GM19035 (cell line): ENCODE measurements at regions not wholly inside any gene's neighbourhood (a gene's known extent, or its start where the extent isn't known, plus 50 kb on each side); places are given as distances from the start of the nearest gene placed in this dataset.

Experiments used
- ATAC-seq: cut with Tn5 transposase; IDR thresholded peaks from one replicate; pipeline ENCODE4 v1.9.1; 2021; ENCODE audit not compliant: unreplicated experiment

DNA sequence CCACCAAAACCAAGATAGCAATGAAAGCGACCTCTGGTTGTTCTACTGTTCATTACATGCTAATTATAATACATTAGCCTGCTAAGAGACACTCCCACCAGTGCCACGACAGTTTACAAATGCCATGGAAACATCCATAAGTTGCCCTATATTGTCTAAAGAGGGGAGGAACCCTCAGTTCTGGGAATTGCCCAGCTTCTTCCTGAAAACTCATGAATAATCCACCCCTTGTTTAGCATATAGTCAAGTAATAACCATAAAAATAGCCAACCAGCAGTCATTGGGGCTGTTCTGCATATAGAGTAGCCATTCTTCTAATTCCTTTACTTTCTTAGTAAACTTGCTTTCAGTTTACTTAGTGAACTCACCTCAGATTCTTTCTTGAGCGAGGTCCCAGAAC lies 189.8 kb upstream of the SOX11 start:
- no peak for ATAC-seq

DNA sequence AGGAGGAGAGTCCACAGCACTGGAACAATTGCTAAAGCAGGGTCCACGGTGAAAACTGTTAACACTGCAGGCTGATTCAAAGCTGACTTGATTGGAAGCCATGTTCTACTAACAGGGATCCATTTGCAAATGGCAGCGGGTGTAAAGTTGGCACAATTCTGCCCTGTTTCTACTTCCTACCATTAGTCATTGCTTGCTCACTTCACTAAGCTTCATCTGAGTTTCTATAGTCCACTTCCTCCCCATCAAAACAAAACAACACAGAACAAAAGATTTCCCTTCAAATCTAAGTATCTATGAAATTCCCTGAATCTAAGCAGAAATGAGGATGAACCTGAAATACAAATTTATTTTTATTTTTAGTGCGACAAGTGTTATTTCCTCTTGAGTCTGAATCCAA lies 187.4 kb upstream of the SOX11 start:
- no peak for ATAC-seq

DNA sequence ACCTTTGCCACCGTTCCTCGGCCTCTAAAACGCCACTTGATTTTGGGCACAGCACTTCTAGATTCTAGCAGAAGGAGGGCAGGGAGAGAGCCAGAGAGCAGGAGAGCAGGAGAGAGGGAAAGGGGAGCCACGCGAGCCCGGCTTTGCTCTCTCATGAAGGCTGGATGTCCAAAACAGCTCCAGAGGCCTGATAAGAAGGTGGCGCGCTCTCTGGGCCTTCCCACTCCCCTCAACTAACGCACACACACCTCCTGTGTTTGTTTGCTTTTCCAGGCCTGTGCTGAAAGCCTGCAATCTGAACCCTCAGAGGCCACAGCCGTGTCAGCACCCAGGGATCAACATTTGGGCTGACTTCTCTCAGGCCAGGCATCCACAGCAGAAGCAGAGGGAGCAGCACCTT lies 184.8 kb upstream of the SOX11 start:
- no peak for ATAC-seq

DNA sequence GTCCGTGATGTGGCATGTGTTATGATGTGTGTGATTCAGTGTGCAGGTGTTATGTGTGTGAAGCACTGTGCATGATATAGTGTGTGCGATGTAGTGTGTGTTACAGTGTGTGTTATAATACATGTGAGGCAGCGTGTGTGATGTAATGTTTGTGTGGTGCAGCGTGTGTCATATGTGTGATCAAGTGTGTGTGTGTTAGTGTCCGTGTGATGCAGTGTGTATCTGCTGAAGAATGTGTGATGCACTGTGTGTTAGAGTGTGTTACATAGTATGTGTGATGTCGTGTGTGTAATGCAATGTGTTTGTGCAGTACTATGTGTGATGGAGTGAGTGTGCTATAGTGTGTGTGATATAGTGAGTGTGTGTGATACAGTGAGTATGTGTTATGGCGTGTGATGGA lies 182.8 kb upstream of the SOX11 start:
- no peak for ATAC-seq

DNA sequence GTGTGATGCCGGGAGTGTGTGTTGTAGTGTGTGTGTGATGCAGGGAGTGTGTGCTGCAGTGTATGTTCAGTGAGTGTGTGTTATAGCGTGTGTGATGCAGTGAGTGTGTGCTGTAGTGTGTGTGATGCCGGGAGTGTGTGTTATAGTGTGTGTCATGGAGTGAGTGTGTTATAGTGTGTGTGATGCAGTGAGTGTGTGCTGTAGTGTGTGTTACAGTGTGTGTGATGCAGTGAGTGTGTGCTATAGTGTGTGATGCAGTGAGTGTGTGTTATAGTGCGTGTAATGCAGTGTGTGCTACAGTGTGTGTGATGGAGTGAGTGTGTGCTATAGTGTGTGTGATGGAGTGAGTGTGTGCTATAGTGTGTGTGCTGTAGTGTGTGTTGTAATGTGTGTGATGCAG lies 182.1 kb upstream of the SOX11 start:
- no peak for ATAC-seq

DNA sequence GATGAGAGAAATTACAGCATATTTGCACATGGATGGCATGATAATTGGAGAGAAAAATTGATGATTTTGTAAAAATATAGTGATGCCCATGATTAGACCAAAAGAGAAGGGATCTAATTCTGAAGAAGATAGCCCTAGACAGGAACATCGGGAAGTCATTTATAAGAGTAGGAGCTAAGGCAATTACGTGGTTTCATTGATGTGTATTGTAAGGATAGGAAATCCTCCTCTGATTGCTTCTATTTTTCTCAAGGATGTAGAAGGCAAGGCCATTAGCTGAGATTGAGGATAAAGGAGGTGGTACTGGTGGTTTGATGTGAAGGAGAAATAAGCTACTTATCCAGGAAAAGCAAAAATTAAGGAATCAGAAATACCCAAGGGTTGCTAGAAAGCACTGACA lies 176.5 kb upstream of the SOX11 start:
- no peak for ATAC-seq

DNA sequence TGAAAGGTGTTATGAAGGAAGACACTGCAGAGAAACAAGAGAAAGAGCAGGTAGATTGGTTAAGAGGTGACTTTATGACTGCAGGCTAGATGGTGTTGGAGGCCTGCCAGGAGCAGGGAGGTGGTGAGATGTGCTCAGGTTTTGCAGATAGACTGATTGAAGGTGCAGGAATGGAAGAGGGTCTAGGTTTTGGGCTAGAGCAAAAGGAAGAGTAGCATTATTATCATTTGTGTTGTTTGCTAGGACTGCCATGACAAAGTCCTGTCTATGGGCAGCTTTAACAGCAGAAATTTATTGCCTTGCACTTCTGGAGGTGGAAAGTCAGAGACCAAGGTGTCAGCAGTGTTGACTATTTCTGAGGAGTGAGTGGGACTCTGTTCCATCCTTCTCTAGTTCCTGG lies 172.9 kb upstream of the SOX11 start:
- no peak for ATAC-seq

DNA sequence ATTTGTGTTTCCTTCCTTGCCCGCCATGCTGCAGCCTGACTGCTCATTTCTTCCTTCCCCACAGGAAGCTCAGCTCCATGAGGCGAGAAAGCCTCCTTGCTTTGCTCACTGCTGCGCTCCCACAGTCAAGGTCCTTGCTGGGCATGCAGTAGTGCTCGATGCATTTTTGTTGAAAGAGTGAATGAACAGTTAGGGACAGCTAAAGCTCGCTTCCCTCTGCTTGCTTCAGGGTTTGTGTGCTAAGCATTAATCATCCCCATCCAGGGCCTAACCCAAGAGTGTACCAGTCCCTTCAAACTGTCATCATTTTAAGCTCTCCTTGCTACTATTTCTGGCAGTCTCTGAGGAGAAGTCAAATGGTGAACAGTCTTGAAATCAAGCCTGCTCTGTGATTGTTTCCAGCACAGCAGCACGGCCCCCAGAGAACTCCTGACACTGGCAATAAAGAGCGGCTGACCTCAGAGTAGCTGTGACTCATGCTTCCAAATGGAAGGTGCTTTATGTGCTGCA lies 171.7 kb upstream of the SOX11 start:
- ATAC-seq = no peak

DNA sequence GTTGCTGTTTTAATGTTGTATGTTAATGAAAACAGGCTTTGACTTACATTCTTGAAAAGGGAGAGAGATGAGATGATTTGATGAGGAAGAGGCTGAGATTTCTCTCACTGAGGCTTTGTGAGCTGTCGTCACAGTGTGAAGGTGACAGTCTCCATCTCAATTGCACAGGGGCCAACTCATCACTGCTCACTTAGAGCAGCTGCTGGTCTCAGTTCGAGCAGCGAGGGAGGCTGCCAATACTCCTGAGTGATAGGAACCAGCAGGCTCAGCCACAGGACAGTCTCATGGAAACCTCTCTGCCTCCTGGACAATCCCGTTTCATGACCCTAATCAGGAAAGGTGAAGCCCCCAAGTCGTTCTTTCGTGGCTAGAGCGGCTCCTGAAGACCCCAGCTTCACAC lies 170.7 kb upstream of the SOX11 start:
- no peak for ATAC-seq

DNA sequence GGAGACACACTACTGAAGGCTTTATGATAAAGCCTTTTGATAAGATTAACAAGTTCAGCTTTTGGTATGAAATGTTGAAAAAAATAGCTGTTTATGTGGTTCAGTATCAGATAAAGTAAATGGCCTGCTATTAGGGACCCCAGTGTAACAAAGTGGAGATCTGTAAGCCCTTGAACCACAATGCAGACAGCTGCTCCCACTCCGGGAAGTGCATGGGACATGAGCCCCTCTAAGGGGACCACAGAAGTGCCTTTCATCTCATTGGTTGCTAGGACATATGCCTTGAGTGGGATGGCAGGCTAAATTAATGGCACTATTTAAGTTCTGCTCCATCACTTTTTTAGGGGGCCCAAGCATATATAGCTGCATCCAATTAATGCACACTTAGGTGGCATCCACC lies 167.6 kb upstream of the SOX11 start:
- no peak for ATAC-seq

DNA sequence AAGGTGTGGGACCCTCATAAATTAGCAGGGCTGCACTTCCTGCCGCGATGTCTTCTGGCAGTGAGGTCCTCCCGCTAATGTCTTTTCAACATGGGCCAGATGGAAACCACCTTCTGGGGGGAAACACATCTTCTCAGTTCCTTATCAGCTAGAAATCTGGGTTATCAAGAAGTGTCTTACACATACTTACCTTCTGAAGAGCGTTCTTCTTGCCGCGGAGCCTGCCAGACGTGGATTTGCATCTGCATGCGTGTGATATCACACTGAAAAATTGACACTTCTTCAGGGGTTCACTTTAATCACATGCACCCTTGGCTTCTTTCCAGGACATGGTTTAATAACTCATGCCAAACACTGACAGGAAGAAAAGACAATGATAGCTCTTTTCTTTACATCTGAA lies 163.5 kb upstream of the SOX11 start:
- ATAC-seq = no peak

DNA sequence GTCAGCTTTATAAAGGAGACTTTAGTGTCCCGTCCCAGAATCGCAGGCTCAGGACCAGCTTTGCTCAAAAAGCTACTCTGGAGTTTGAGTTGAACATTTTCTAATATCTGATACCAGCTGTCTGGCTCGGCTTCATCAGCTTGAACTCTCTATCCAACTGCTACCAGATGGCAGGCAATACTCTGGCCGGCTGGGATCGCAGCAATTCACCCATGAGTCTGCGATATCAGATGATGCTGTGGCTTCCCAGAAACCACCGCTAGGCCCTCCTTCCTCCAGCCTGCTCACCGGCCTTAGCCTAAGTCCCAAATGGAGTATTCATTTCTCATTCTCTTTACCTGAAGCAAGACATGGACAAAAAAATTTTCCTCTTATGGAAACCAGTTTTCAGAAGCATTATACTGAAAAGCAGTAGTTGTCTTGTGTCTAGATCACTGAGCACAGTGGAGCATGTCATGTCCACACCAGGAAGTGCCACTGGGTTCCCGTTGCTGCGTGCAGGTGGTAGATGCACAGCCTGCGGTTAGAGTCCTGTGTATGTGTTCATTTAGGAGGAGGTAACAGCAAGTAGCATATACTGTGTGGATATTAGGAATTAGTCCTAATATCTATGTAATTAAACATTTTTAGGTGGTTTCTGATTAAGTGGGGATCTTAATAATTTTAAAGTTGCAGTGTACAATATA lies 162.0 kb upstream of the SOX11 start:
- ATAC-seq = no peak

DNA sequence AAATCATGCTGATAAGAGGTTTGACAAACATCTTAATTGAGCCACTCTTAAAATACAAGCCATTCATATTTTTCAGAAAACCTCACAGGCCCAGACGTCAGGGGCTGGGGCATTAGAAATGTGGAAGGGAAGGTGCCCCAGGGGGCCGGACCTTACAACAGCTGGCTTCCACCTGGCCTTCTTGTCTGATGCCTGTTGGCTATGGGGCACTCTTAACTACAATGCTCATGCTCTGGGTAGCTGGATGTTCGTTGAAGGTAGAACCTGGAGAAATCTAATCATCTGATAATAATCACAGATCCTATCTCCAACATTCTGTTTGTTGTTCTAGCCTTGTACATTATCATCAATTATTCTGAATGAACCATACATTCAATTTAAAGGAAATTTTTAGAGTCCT lies 156.9 kb upstream of the SOX11 start:
- ATAC-seq = no peak

DNA sequence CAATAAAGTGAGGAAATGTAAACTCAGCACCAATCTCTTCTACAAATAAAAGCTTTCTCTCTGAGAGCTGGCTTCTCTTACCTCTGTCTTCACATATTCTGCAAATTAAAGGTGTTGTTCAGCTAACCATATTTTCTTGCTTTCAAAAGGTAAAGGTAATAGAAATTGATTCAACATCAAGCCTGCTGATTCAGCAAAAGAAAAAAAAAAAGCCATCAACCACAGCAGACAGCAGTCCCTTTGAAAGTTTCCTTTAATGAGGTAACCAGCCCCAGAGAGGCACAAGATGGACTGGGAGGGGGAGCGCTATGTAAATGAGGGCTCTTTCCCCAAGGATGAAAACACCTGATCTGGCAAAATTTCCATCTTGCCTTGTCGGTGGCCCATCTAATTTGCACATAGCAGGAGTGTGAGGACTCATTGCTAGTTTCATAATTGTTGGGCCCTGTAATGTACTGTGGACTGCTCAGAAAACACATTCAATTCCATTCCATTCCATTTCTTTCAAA lies 154.9 kb upstream of the SOX11 start:
- no peak for ATAC-seq

DNA sequence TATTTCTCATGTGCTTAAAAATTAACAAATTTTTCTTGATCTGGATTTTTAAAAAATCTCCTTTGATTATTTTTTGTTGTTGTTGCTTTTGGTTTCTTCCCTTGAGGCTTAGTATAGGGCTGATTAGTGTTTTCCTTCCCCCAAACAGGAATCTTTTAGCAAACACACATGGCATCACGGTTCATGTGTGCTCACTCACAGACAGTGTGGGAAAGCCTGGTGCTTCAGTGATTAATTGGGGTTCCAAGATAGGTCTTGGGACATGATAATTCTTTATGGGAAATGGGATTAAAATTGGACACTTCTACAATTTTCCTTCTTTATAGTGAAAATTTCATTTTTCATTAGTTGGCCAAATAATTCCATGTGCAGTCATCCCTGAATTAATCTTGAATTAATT lies 153.9 kb upstream of the SOX11 start:
- ATAC-seq = no peak

DNA sequence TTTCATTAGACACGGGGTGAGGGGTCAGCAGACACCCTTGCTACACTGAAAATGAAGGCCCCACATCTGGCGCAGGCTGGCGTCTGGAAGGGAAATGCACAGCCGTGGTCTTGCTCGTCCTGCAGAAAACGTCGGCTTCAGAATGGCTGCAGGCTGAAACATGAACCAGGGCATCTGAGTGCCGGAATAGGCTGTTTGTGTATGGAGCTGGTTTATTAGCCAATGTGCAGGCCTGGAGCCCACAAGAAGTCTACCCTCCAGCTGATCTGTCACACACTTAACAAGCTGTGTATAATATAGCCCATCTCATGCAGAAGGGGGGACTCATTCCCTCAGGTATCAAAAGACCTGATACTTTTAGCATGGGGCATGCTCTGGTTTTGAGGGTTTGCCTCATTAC lies 153.4 kb upstream of the SOX11 start:
- no peak for ATAC-seq

DNA sequence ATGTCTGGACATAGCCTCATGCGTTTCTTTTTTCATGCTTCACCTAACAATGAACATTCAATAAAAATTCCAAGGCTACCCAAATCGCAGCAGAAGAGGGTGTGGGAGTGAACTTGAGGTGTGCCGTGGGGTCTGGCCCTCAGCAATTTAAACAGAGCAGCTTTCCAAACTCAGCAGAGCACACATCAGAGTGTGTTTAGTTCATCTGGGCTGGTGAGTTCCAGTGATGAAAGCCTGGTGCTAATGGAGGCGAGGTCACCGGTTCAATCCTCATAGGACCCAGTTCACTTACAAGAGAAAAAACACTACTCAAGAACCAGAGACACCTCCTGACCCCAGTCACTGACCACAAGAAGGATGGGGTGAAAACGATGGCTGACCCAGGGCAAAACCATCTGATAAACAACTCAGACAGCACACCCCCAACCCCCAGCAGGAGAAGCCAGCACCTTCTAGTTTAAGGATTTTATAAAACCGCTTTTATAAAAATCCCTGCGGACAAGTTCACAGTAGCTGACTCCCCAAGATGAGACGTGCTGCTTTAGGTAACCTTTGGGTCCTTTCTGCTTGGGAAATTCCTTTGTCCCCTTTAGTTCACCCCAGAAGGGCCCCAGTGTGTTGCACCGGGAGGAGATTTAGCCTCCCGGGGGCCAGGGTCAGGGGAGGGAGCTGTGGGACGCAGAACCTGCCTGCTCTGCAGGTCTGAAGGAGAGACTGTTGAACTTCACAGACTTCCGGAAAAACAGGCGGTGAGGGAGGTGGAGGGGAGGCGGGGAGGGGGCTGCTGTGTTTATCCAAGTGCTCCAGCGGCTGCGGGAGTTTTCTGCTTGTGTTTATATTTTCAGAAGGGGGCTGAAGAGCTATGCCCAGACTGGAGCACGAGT lies 152.7 kb upstream of the SOX11 start:
- ATAC-seq = no peak

DNA sequence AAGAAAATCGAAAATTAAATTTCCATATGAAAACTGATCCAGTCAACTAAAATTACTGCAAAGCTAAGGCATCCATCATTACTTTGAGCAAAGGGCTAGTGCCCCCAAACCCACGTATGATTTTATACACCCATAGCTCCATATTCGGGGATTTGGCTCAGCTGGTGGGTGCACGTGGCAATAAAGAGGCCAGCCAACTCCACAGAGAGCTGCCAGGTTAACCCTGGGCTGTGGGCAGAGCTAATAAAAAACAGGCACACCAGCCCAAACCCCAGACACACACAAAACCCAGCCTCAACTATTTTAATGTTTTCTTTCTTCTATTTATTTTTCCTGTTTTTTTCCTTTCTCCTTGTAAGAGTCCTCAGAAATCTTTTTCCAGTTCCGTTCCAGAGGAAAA lies 151.3 kb upstream of the SOX11 start:
- ATAC-seq = no peak

DNA sequence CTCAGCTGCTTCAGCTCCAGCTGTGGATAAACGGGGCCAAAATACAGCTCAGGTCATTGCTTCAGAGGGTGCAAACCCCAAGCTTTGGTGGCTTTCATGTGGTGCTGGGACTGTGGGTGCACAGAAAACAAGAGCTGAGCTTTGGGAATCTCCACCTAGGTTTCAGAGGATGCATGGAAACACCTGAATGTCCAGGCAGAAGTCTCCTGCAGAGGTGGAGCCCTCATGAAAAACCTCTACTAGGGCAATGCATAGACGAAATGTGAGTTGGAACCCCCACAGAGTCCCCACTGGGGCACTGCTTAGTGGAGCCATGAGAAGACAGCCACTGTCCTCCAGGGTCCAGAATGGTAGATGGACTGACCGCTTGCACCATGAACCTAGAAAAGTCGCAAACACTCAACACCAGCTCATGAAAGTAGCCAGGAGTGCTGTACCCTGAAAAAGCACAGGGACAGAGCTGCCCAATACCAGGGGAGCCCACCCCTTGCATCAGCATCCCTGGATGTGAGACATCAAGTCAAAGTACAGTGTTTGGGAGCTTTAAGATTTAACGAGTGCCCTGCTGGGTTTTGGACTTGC lies 147.9 kb upstream of the SOX11 start:
- ATAC-seq = no peak

DNA sequence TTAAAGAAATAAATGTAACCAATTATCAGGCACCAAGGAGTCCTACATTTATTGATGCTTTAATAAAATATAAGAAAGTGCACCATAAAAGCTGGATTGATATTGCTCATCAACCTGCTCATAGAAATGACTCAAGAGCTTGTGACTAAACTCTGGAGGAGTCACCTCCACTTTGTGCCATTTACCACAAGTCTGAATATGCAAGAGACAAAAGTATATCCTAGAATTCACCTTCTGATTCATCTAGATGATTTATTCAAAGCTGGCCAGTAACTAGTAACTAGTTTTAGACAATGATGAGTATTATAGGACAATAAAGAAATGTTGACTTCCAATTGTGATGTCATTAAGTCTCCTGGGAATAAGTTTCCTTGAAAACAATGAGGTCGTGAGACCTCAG lies 146.0 kb upstream of the SOX11 start:
- ATAC-seq = no peak

DNA sequence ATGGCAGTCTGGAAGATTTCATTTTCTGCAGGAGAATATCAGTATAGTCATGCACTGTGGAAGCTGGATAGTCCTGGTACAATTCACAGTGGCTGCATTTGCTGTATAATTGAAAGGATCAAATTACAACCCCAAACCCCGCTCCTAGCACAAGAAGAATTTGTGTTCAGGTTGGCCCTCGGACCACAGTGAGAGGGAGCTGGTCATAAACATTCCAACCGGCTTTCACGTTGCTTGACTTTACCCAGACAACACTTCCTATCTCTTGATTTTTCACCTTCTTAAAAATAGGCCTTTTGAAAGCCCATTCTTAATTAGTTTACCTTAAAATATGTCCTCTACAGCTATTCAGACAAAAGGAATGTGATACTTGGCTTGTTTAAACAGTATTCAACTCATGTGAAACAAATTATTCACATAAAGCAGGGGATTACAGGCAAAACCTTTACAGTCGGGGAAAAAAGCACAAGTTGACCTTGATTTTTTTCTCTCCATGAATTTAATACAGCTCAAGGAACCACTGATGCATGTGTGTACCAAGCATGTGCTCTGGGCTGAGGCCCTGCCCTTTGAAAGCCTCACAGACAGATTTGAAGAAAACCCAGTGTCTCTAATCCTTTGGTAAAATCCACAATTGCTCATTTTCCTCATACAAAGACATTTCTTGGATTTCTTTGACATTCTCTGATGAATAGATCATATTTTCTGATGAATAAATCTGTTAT lies 143.0 kb upstream of the SOX11 start:
- no peak for ATAC-seq
